H1 (cell line): ENCODE measurements at regions not wholly inside any gene's neighbourhood (a gene's known extent, or its start where the extent isn't known, plus 50 kb on each side); places are given as distances from the start of the nearest gene placed in this dataset.

Experiments used
- CTCF ChIA-PET: fragments of 300-600 bp; sonication (Branson Sonifier 250); formaldehyde crosslinking; loops from one replicate; lab custom pipeline; 2021; ENCODE audit not compliant: partially characterized antibody; lab: Charles Lee
- POLR2A ChIA-PET: fragments of 300-600 bp; sonication (Branson Sonifier 250); formaldehyde crosslinking; loops from one replicate; lab custom pipeline; 2021; ENCODE audit warnings: inconsistent platforms; ENCODE audit not compliant: partially characterized antibody; lab: Charles Lee
- DNase-seq, 2 experiments: peaks; one replicate each; pipeline versions ENCODE4 v3.0.0 to v3.0.0-alpha.2; 2010 to 2022; ENCODE audit warnings: low spot score in 2 of 2, low read depth in 1 of 2, mixed read lengths in 1 of 2
- FAIRE-seq: peaks from 2 replicates; lab custom pipeline; 2011; peaks lifted over from hg19 to GRCh38; lab: Jason Lieb, UNC
- H2AFZ ChIP-seq: 2 replicates; pipeline ENCODE4 v1.8.1; 2012; ENCODE audit warnings: low read length, inconsistent platforms
- H2AK5ac ChIP-seq: 2 replicates; pipeline ENCODE4 v1.6.1; 2013; ENCODE audit warnings: low read depth, low read length
- H2BK120ac ChIP-seq: replicated peaks from 2 replicates; pipeline ENCODE3; 2013; ENCODE audit warnings: low read depth, low read length, inconsistent platforms
- H2BK12ac ChIP-seq: 2 replicates; pipeline ENCODE4 v1.6.1; 2013; ENCODE audit warnings: low read depth, low read length
- H2BK15ac ChIP-seq: 2 replicates; pipeline ENCODE4 v1.6.1; 2013; ENCODE audit warnings: low read length
- H2BK20ac ChIP-seq: 2 replicates; pipeline ENCODE4 v1.6.1; 2013; ENCODE audit warnings: low read length
- H2BK5ac ChIP-seq: 2 replicates; pipeline ENCODE4 v1.6.1; 2013; ENCODE audit warnings: low read depth, low read length
- H3K14ac ChIP-seq: 2 replicates; pipeline ENCODE4 v1.6.1; 2013; ENCODE audit warnings: inconsistent platforms; ENCODE audit not compliant: insufficient read length
- H3K18ac ChIP-seq: 2 replicates; pipeline ENCODE4 v1.6.1; 2013; ENCODE audit warnings: low read length; ENCODE audit errors: extremely low read depth
- H3K23ac ChIP-seq: 2 replicates; pipeline ENCODE4 v1.6.1; 2013; ENCODE audit warnings: inconsistent platforms; ENCODE audit not compliant: insufficient read length
- H3K23me2 ChIP-seq: 2 replicates; pipeline ENCODE4 v1.6.1; 2013; ENCODE audit warnings: low read depth, low read length
- H3K27ac ChIP-seq: 2 replicates; pipeline ENCODE4 v1.6.1; 2011; ENCODE audit warnings: low read depth, low read length, inconsistent platforms
- H3K27me3 ChIP-seq, 4 experiments: replicated peaks in 1 of 4; 1 replicate in 1 of 4; 2 replicates in 3 of 4; pipeline versions ENCODE4 v1.6.1 to v1.8.1; 2011 to 2013; ENCODE audit warnings: low read length in 3 of 4, mild to moderate bottlenecking in 3 of 4, inconsistent platforms in 2 of 4, mixed read lengths in 2 of 4, moderate library complexity in 1 of 4; ENCODE audit not compliant: control insufficient read depth in 3 of 4, insufficient read depth in 3 of 4; ENCODE audit errors: extremely low read depth in 1 of 4
- H3K36me3 ChIP-seq, 4 experiments: 2 replicates each; pipeline versions ENCODE4 v1.6.1 to v1.8.1; 2011 to 2013; ENCODE audit warnings: mild to moderate bottlenecking in 4 of 4, low read length in 3 of 4, moderate library complexity in 2 of 4, control low read depth in 1 of 4, inconsistent platforms in 1 of 4; ENCODE audit not compliant: insufficient read depth in 4 of 4, control insufficient read depth in 2 of 4
- H3K4ac ChIP-seq: replicated peaks from 2 replicates; pipeline ENCODE3; 2013; ENCODE audit warnings: low read length, low read depth, mixed read lengths, inconsistent platforms; ENCODE audit not compliant: insufficient read length
- H3K4me1 ChIP-seq, 4 experiments: replicated peaks in 1 of 4; 1 replicate in 1 of 4; 2 replicates in 3 of 4; pipeline versions ENCODE4 v1.6.1 to v1.8.1; 2011 to 2013; ENCODE audit warnings: low read length in 3 of 4, inconsistent platforms in 2 of 4, mixed read lengths in 1 of 4; ENCODE audit not compliant: insufficient read depth in 4 of 4, control insufficient read depth in 3 of 4
- H3K4me2 ChIP-seq, 2 experiments: 2 replicates each; pipeline versions ENCODE4 v1.6.1 to v1.8.1; 2011 to 2013; ENCODE audit warnings: low read depth in 2 of 2, low read length in 2 of 2, control low read depth in 1 of 2, inconsistent platforms in 1 of 2, mild to moderate bottlenecking in 1 of 2; ENCODE audit not compliant: insufficient read depth in 1 of 2
- H3K4me3 ChIP-seq, 4 experiments: fragments of 200-600, 300-600 bp in 1 of 4; sonication (generic), shearing (Covaris generic), sonication (Bioruptor Twin) in 1 of 4; 2 replicates each; pipeline versions ENCODE4 v1.5.1 to v1.8.1; 2011 to 2016; ENCODE audit warnings: low read length in 4 of 4, low read depth in 3 of 4, control low read depth in 2 of 4, inconsistent platforms in 2 of 4, mild to moderate bottlenecking in 2 of 4, mixed read lengths in 1 of 4, moderate library complexity in 1 of 4; ENCODE audit not compliant: insufficient read depth in 2 of 4; ENCODE audit errors: extremely low read depth in 1 of 4
- H3K56ac ChIP-seq: replicated peaks from 2 replicates; pipeline ENCODE3; 2013; ENCODE audit warnings: low read depth, mild to moderate bottlenecking, mixed read lengths, low read length, inconsistent platforms; ENCODE audit not compliant: insufficient read length
- H3K79me1 ChIP-seq: 2 replicates; pipeline ENCODE4 v1.6.1; 2013; ENCODE audit warnings: low read depth, low read length, control low read depth
- H3K79me2 ChIP-seq, 2 experiments: 2 replicates each; pipeline versions ENCODE4 v1.6.1 to v1.8.1; 2012 to 2013; ENCODE audit warnings: low read length in 2 of 2, mild to moderate bottlenecking in 2 of 2, inconsistent platforms in 1 of 2; ENCODE audit not compliant: insufficient read depth in 2 of 2, control insufficient read depth in 1 of 2
- H3K9ac ChIP-seq, 4 experiments: replicated peaks in 1 of 4; 1 replicate in 1 of 4; 2 replicates in 3 of 4; pipeline versions ENCODE4 v1.6.1 to v1.8.1; 2011 to 2013; ENCODE audit warnings: low read depth in 3 of 4, low read length in 3 of 4, control low read depth in 2 of 4, mild to moderate bottlenecking in 2 of 4, moderate library complexity in 2 of 4, inconsistent platforms in 1 of 4; ENCODE audit errors: extremely low read depth in 1 of 4
- H3K9me3 ChIP-seq, 2 experiments: 2 replicates each; pipeline versions ENCODE4 v1.6.1 to v1.8.1; 2012 to 2013; ENCODE audit warnings: mild to moderate bottlenecking in 2 of 2, moderate library complexity in 2 of 2, control low read depth in 1 of 2, inconsistent platforms in 1 of 2, low read depth in 1 of 2, low read length in 1 of 2, mixed read lengths in 1 of 2; ENCODE audit not compliant: insufficient read depth in 2 of 2
- H4K20me1 ChIP-seq, 2 experiments: replicated peaks in 1 of 2; 2 replicates each; pipeline versions ENCODE3 to v1.8.1; 2011 to 2013; ENCODE audit warnings: inconsistent platforms in 2 of 2, low read length in 2 of 2, mild to moderate bottlenecking in 1 of 2; ENCODE audit not compliant: insufficient read depth in 2 of 2, control insufficient read depth in 1 of 2
- H4K5ac ChIP-seq: 2 replicates; pipeline ENCODE4 v1.6.1; 2013; ENCODE audit warnings: low read length, low read depth, mixed read lengths, inconsistent platforms; ENCODE audit not compliant: insufficient read length
- H4K8ac ChIP-seq: 2 replicates; pipeline ENCODE4 v1.8.0; 2013; ENCODE audit warnings: mild to moderate bottlenecking, moderate library complexity, low read length, inconsistent platforms; ENCODE audit not compliant: insufficient read depth; ENCODE audit errors: extremely low read depth
- H4K91ac ChIP-seq: replicated peaks from 2 replicates; pipeline ENCODE3; 2013; ENCODE audit warnings: low read length, mixed read lengths, inconsistent platforms; ENCODE audit not compliant: insufficient read length
- BACH1 ChIP-seq: IDR thresholded peaks from 2 replicates; pipeline ENCODE4 v1.6.1; 2012; ENCODE audit warnings: low read length, improper control_type of control experiment
- SIX5 ChIP-seq: IDR thresholded peaks from 2 replicates; pipeline ENCODE4 v1.6.1; 2011; ENCODE audit warnings: mild to moderate bottlenecking, low read depth, low read length
- WGBS, 2 experiments: shearing (Covaris generic) in 1 of 2; methylation state at CpG; one replicate each; pipeline versions ENCODE4 v1.1.6 to v1.1.7; 2013 to 2015; ENCODE audit warnings: low lambda C conversion rate in 2 of 2, mixed read lengths in 2 of 2, inconsistent platforms in 1 of 2, low coverage in 1 of 2, missing lambda C conversion rate in 1 of 2; ENCODE audit not compliant: insufficient replicate concordance in 2 of 2, insufficient coverage in 1 of 2, insufficient read length in 1 of 2; ENCODE audit errors: extremely low coverage in 1 of 2, missing lambda C conversion rate in 1 of 2; 5-methylcytosine and 5-hydroxymethylcytosine counted together

- Histone ChIP-seq H3K4ac (no peak overlapping the region), H3K9ac (no peak overlapping the region), H3K79me1 (no peaks in the 10 kb centered on the region), H4K91ac (no peak overlapping the region), H3K18ac (no peak overlapping the region), H2AK5ac (no peak overlapping the region), H2BK120ac (no peak overlapping the region), H2BK20ac (no peak overlapping the region), H3K36me3 (no peaks in the 10 kb centered on the region), H2BK5ac (no peak overlapping the region), H3K79me2 (no peaks in the 10 kb centered on the region), H2BK12ac (no peak overlapping the region), H3K9me3 (no peaks in the 10 kb centered on the region), H3K4me3 (no peak overlapping the region), H4K20me1 (no peaks in the 10 kb centered on the region), H3K56ac (no peak overlapping the region), H2BK15ac (no peak overlapping the region), H3K23me2 (no peaks in the 10 kb centered on the region), H3K27ac (no peak overlapping the region), H3K23ac (no peak overlapping the region), H4K8ac (no peak overlapping the region), H3K4me2 (no peak overlapping the region), H3K14ac (no peak overlapping the region), H2AFZ (no peak overlapping the region), H4K5ac (no peak overlapping the region), H3K27me3 (no peaks in the 10 kb centered on the region), H3K4me1 (no peaks in the 10 kb centered on the region)
- no peak for DNase-seq
- ChIA-PET POLR2A (no interaction called here), CTCF (no interaction called here)
- FAIRE-seq = no peak
- 95% methylated on average over 3 of the region's 3 CpGs; no CpG with 5 or more reads in 1 of the 2 experiments for WGBS, 2 experiments
- no peak for TF ChIP-seq SIX5
- no peak for TF ChIP-seq BACH1
Observed at GRCh38 chr1:87957331-87957730, 628.7 kb downstream of the LMO4 start.
